GM19372 (cell line): ENCODE measurements at regions not wholly inside any gene's neighbourhood (a gene's known extent, or its start where the extent isn't known, plus 50 kb on each side); places are given as distances from the start of the nearest gene placed in this dataset.

Source experiments
- ATAC-seq: cut with Tn5 transposase; IDR thresholded peaks from one replicate; pipeline ENCODE4 v1.9.1; 2021; ENCODE audit warnings: mild to moderate bottlenecking, low read depth, moderate library complexity; ENCODE audit not compliant: unreplicated experiment

GRCh38 chr14:25110106-25110505 is 60.2 kb upstream of the STXBP6 start:
- ATAC-seq, result no peak

- no peak for ATAC-seq
Observed at GRCh38 chr14:25108959-25109358, 59.0 kb upstream of the STXBP6 start.

- ATAC-seq, result no peak
Observed at GRCh38 chr14:25108291-25108690, 58.3 kb upstream of the STXBP6 start.

- ATAC-seq, result no peak
Observed at GRCh38 chr14:25103820-25104219, 53.9 kb upstream of the STXBP6 start.

GRCh38 chr14:25103271-25103670 is 53.3 kb upstream of the STXBP6 start:
- ATAC-seq, result no peak

GRCh38 chr14:25102788-25103187 is 52.8 kb upstream of the STXBP6 start:
- ATAC-seq, result no peak

GRCh38 chr14:25101276-25101675 is 51.3 kb upstream of the STXBP6 start:
- no peak for ATAC-seq
